ENCODE measurements at regions not wholly inside any gene's neighbourhood (a gene's known extent, or its start where the extent isn't known, plus 50 kb on each side); places are given as distances from the start of the nearest gene placed in this dataset.

DNA sequence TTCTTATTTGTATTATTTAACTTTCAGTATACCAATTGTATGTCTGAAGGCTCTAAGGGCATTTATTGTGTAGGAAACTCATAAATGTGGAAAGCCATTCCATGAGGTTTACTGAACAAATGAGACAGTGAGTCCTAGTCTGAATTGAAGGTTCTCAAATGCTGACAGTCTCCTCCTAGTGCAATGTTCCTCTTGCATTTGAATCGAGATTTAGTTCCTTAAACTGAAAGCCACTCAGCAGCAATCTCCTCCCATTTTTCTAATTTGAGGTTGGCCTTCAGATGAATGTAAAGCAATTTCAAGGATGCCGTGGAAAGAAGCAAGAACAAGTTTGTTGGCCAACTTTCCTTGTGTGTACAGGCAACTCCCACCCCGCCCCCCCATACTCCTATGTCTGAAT is 493.2 kb upstream of the KLF4 start:
- H3K27ac ChIP-seq = no peak overlapping the region
- TF ChIP-seq, protein P1, sequence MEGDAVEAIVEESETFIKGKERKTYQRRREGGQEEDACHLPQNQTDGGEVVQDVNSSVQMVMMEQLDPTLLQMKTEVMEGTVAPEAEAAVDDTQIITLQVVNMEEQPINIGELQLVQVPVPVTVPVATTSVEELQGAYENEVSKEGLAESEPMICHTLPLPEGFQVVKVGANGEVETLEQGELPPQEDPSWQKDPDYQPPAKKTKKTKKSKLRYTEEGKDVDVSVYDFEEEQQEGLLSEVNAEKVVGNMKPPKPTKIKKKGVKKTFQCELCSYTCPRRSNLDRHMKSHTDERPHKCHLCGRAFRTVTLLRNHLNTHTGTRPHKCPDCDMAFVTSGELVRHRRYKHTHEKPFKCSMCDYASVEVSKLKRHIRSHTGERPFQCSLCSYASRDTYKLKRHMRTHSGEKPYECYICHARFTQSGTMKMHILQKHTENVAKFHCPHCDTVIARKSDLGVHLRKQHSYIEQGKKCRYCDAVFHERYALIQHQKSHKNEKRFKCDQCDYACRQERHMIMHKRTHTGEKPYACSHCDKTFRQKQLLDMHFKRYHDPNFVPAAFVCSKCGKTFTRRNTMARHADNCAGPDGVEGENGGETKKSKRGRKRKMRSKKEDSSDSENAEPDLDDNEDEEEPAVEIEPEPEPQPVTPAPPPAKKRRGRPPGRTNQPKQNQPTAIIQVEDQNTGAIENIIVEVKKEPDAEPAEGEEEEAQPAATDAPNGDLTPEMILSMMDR (conservative IDR thresholded peaks at IDR 0.05) = no peak

DNA sequence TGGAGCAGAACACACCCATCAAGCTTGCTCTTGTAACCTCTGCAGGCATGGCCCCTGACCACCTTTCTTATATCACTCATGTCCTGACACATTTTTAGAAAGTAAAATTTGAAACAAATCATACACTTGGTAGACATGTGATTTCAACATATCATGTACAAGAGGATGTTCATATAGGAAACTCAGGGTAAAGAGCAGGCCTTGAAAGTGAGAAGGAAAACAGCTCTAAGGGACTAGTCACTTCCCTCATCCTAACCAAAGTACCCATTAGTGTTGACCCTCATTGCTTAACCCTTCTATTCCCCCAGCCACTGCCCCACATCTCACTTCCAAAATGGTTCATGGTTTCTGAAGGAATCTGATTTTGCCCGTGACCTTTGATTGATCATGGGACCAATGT is 492.4 kb upstream of the KLF4 start:
- no peak overlapping the region for H3K27ac ChIP-seq
- TF ChIP-seq, protein P1 (conservative IDR thresholded peaks at IDR 0.05) = no peak

DNA sequence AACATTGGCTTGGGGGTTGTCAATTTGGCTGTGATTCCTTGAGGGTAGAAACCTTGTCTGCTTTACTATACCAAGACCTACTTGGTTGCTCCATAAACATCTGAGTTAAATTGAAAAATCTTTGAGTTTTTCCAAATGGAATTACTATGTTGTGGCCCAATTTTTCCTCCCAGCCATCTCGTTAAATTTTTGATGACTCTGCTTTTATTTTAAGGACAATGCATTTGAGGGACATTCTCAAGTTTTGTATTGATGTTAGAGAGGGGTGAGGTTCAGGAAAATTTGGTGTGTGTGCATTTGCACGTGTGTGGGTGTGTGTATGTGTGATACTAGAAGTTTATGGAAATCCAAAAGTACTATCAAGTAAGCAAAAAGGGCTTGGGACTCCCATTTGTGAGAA is 491.4 kb upstream of the KLF4 start:
- TF ChIP-seq, protein P1 (conservative IDR thresholded peaks at IDR 0.05) = no peak
- no peak overlapping the region for H3K27ac ChIP-seq

DNA sequence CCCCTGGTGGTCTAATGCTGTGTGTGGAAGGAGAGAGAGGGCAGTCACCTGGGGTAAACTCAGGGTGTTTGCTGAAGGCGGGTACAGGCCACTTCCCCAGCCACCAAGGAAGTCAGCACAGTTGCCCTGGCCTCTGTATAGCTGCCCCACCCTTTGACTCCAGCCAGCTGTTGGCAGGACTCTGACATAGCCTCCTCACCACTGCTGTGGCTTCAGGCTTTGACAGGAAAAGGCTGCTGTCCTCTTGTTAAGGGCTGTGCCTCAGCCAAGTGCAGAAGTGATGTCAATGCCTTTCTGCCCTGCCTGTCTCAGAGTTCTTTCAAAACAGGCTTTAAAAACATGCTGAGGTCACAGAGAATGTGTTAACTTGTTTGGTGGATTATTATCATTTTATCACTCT is 487.2 kb upstream of the KLF4 start:
- TF ChIP-seq, protein P1 (conservative IDR thresholded peaks at IDR 0.05) = no peak
- no peak overlapping the region for H3K27ac ChIP-seq

DNA sequence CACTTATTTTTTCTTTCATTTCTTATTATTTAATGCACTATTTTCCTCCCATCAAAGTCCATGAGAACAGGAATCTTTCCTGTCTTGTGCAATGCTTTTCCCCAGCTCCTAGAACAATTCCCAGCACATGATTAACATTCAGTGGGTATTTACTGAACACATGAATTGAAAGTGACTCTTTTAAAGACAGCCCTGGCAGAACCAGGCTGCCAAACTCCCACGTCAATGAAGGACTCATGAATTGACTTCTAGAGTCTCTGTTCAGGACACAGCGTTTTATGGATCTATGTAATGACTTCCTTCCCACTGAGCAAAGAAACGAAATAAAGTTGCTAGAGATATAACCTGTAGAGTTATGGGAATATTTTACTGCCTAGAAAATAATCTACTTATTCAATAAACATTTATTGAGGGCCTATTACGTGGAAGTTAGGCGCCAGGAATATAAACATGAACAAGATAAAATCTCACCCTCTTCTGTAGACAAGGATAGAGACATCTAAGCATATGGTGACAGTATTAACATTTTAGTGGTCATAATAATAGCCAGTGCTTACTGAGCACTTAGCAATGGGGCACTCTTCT is 485.9 kb upstream of the KLF4 start:
- TF ChIP-seq, protein P1 (conservative IDR thresholded peaks at IDR 0.05) = no peak
- no peak overlapping the region for H3K27ac ChIP-seq

DNA sequence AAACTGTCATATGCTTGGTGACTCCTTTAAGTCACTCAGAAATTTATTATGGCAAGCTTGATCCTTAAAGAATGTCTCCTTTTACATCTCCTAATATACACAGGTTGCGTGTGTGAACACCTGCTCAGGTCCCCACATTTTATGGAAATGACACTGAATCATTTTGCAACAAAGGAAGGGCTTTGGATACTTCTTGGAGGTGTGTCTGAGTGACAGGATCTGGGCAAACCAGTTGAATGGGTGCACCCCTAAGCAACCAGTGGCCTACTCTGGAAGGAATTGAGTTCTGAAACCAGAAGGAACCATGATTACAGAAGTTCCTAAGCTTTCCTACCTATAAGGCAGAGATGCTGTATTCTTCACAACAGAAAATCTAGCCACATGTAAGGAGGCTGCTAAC is 483.9 kb upstream of the KLF4 start:
- no peak overlapping the region for H3K27ac ChIP-seq
- TF ChIP-seq, protein P1 (conservative IDR thresholded peaks at IDR 0.05) = no peak

DNA sequence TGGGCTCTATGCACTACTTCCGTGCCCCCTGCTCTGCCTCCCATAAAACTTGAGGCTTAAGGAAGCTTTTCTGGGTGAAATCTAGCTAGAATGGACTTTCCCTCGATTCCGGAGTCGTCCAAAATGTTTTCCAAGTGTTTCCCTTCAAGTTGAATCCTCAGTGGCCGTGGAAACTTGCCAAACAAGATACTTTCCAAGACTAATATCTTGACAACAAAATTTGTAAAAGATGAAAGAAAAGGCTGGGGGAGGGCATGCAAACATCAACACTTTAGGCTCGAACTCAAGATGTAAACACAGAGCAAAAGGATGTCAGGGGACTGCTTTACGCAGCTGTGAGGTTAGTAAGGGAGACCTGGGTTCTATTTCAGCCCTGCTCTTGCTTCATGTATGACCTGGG is 482.8 kb upstream of the KLF4 start:
- no peak overlapping the region for H3K27ac ChIP-seq
- TF ChIP-seq, protein P1 (conservative IDR thresholded peaks at IDR 0.05) = no peak
